HG02588 (cell line): ENCODE measurements at regions not wholly inside any gene's neighbourhood (a gene's known extent, or its start where the extent isn't known, plus 50 kb on each side); places are given as distances from the start of the nearest gene placed in this dataset.
"Not testable (repeated sequence)": the region's sequence is repeated elsewhere in the genome, so short reads cannot be mapped to it uniquely, and the experiment has no call there.

Experiments
- ATAC-seq: cut with Tn5 transposase; IDR thresholded peaks from one replicate; pipeline ENCODE4 v1.9.1; 2021; ENCODE audit warnings: mild to moderate bottlenecking, moderate library complexity; ENCODE audit not compliant: unreplicated experiment

GRCh38 chr10:125605167-125605566, 77.8 kb downstream of the TEX36 start:
- ATAC-seq: no peak

- ATAC-seq: no peak
Measured at GRCh38 chr10:125602825-125603224, 80.1 kb downstream of the TEX36 start.

GRCh38 chr10:125599194-125599593, 83.8 kb downstream of the TEX36 start:
- ATAC-seq: no peak

- no peak for ATAC-seq
Measured at GRCh38 chr10:125595911-125596310, 87.1 kb downstream of the TEX36 start.

- ATAC-seq: no peak
Measured at GRCh38 chr10:125593644-125594043, 89.3 kb downstream of the TEX36 start.

- no peak for ATAC-seq
Measured at GRCh38 chr10:125592897-125593296, 90.1 kb downstream of the TEX36 start.

GRCh38 chr10:125591886-125592285, 91.1 kb downstream of the TEX36 start:
- ATAC-seq: no peak

- ATAC-seq: not testable (repeated sequence)
Measured at GRCh38 chr10:125588738-125589137, 94.2 kb downstream of the TEX36 start.

- ATAC-seq: no peak
Measured at GRCh38 chr10:125584954-125585353, 98.0 kb downstream of the TEX36 start.

- no peak for ATAC-seq
Measured at GRCh38 chr10:125578658-125579315, 104.2 kb downstream of the TEX36 start.

- no peak for ATAC-seq
Measured at GRCh38 chr10:125575843-125576242, 107.1 kb downstream of the TEX36 start.

GRCh38 chr10:125568156-125568555, 114.8 kb downstream of the TEX36 start:
- ATAC-seq: no peak

GRCh38 chr10:125567529-125567928, 115.4 kb downstream of the TEX36 start:
- ATAC-seq: no peak

- no peak for ATAC-seq
Measured at GRCh38 chr10:125565046-125565445, 117.9 kb downstream of the TEX36 start.

- ATAC-seq: no peak
Measured at GRCh38 chr10:125564570-125564969, 118.4 kb downstream of the TEX36 start.

GRCh38 chr10:125562737-125563136, 120.2 kb downstream of the TEX36 start:
- ATAC-seq: no peak

GRCh38 chr10:125560947-125561346, 122.0 kb downstream of the TEX36 start:
- no peak for ATAC-seq

- no peak for ATAC-seq
Measured at GRCh38 chr10:125559210-125559609, 123.8 kb downstream of the TEX36 start.

- no peak for ATAC-seq
Measured at GRCh38 chr10:125557801-125558505, 125.0 kb downstream of the TEX36 start.

- ATAC-seq: no peak
Measured at GRCh38 chr10:125557311-125557710, 125.7 kb downstream of the TEX36 start.

- ATAC-seq: no peak
Measured at GRCh38 chr10:125556882-125557281, 126.1 kb downstream of the TEX36 start.

- ATAC-seq: no peak
Measured at GRCh38 chr10:125555743-125556142, 127.2 kb downstream of the TEX36 start.

- no peak for ATAC-seq
Measured at GRCh38 chr10:125555267-125555666, 127.7 kb downstream of the TEX36 start.
